Hepatocyte (in vitro differentiated cells): ENCODE measurements at regions not wholly inside any gene's neighbourhood (a gene's known extent, or its start where the extent isn't known, plus 50 kb on each side); places are given as distances from the start of the nearest gene placed in this dataset.

Experiments used
- DNase-seq: peaks from one replicate; pipeline ENCODE4 v3.0.0-alpha.2; 2016; ENCODE audit warnings: low spot score
- H2AFZ ChIP-seq: fragments of 200-600 bp; sonication (generic); 2 replicates; pipeline ENCODE4 v1.6.0; 2016; ENCODE audit warnings: antibody characterized with exemption, mild to moderate bottlenecking
- H3K27ac ChIP-seq: fragments of 200-600 bp; sonication (generic); 2 replicates; pipeline ENCODE4 v1.5.1; 2016; ENCODE audit warnings: mild to moderate bottlenecking
- H3K27me3 ChIP-seq: fragments of 200-600 bp; sonication (generic); 2 replicates; pipeline ENCODE4 v1.6.1; 2016
- H3K36me3 ChIP-seq: fragments of 200-600 bp; sonication (generic); replicated peaks from 2 replicates; pipeline ENCODE4 v1.5.1; 2016; ENCODE audit warnings: low read depth; ENCODE audit not compliant: insufficient read depth
- H3K4me1 ChIP-seq: fragments of 200-600 bp; sonication (generic); 2 replicates; pipeline ENCODE4 v1.5.1; 2016; ENCODE audit warnings: mild to moderate bottlenecking, moderate library complexity; ENCODE audit not compliant: insufficient read depth
- H3K4me2 ChIP-seq: fragments of 200-600 bp; sonication (generic); 2 replicates; pipeline ENCODE4 v1.6.0; 2016
- H3K4me3 ChIP-seq: fragments of 200-600 bp; sonication (generic); 2 replicates; pipeline ENCODE4 v1.5.1; 2016; ENCODE audit warnings: mild to moderate bottlenecking
- H3K79me2 ChIP-seq: fragments of 200-600 bp; sonication (generic); 2 replicates; pipeline ENCODE4 v1.6.0; 2017; ENCODE audit warnings: mild to moderate bottlenecking
- H3K9me2 ChIP-seq: fragments of 200-600 bp; sonication (generic); replicated peaks from 2 replicates; pipeline ENCODE4 v1.6.0; 2017; ENCODE audit warnings: mild to moderate bottlenecking; ENCODE audit not compliant: insufficient read depth
- H3K9me3 ChIP-seq: fragments of 200-600 bp; sonication (generic); 2 replicates; pipeline ENCODE4 v1.5.1; 2016; ENCODE audit warnings: low read depth, mild to moderate bottlenecking
- H4K20me1 ChIP-seq: fragments of 200-600 bp; sonication (generic); 2 replicates; pipeline ENCODE4 v1.6.0; 2016; ENCODE audit warnings: mild to moderate bottlenecking; ENCODE audit not compliant: insufficient read depth, poor library complexity, severe bottlenecking
- CTCF ChIP-seq: fragments of 200-600 bp; sonication (generic); IDR thresholded peaks from 2 replicates; pipeline ENCODE4 v1.5.1; 2016; ENCODE audit warnings: antibody characterized with exemption, mild to moderate bottlenecking; ENCODE audit not compliant: poor library complexity
- EZH2 ChIP-seq: fragments of 200-600 bp; sonication (generic); IDR thresholded peaks from 2 replicates; pipeline ENCODE4 v1.6.1; 2016; ENCODE audit warnings: antibody characterized with exemption, mild to moderate bottlenecking, borderline replicate concordance
- EZH2phosphoT487 ChIP-seq: fragments of 200-600 bp; sonication (generic); IDR thresholded peaks from one replicate; pipeline ENCODE4 v1.6.1; 2018; ENCODE audit warnings: antibody characterized with exemption, mild to moderate bottlenecking, low read depth, moderate library complexity; ENCODE audit not compliant: unreplicated experiment, severe bottlenecking
- WGBS: methylation state at CpG from one replicate; pipeline ENCODE4 v1.1.6; 2016; ENCODE audit warnings: low lambda C conversion rate; ENCODE audit errors: missing lambda C conversion rate; 5-methylcytosine and 5-hydroxymethylcytosine counted together

- 98% methylated on average over 3 of the region's 3 CpGs for WGBS
- no peak overlapping the region for H3K27ac ChIP-seq
- H2AFZ ChIP-seq = no peak overlapping the region
- H3K79me2 ChIP-seq = no peaks in the 10 kb centered on the region
- H3K27me3 ChIP-seq = no peaks in the 10 kb centered on the region
- H3K9me3 ChIP-seq = no peaks in the 10 kb centered on the region
- no peaks in the 10 kb centered on the region for H3K9me2 ChIP-seq
- no peaks in the 10 kb centered on the region for H3K36me3 ChIP-seq
- H4K20me1 ChIP-seq = no peaks in the 10 kb centered on the region
- H3K4me2 ChIP-seq = no peak overlapping the region
- TF ChIP-seq EZH2 (no peak), CTCF (no peak), EZH2phosphoT487 (no peak)
- no peaks in the 10 kb centered on the region for H3K4me1 ChIP-seq
- DNase-seq = no peak
- H3K4me3 ChIP-seq = no peak overlapping the region
Observed at GRCh38 chr9:107154766-107155165, 128.3 kb upstream of the RAD23B start.

- no peaks in the 10 kb centered on the region for H4K20me1 ChIP-seq
- TF ChIP-seq EZH2phosphoT487 = no peak
- peak; percentile 9 for TF ChIP-seq CTCF
- no peaks in the 10 kb centered on the region for H3K27me3 ChIP-seq
- H3K4me1 ChIP-seq = no peaks in the 10 kb centered on the region
- H3K9me2 ChIP-seq = no peaks in the 10 kb centered on the region
- H2AFZ ChIP-seq = no peak overlapping the region
- no peak overlapping the region for H3K4me2 ChIP-seq
- no peak overlapping the region for H3K4me3 ChIP-seq
- no peak for DNase-seq
- WGBS = 83% methylated on average over 3 of the region's 3 CpGs
- H3K9me3 ChIP-seq = no peaks in the 10 kb centered on the region
- no peak overlapping the region for H3K27ac ChIP-seq
- no peaks in the 10 kb centered on the region for H3K79me2 ChIP-seq
- no peaks in the 10 kb centered on the region for H3K36me3 ChIP-seq
Observed at GRCh38 chr9:107155244-107155817, 127.7 kb upstream of the RAD23B start.

GRCh38 chr9:107158321-107158720 lies 124.8 kb upstream of the RAD23B start:
- 12% methylated on average over 2 of the region's 2 CpGs for WGBS
- Histone ChIP-seq H3K79me2 (no peaks in the 10 kb centered on the region), H4K20me1 (no peaks in the 10 kb centered on the region), H2AFZ (no peak overlapping the region), H3K9me2 (no peaks in the 10 kb centered on the region), H3K9me3 (no peaks in the 10 kb centered on the region), H3K27me3 (no peaks in the 10 kb centered on the region), H3K4me1 (no peaks in the 10 kb centered on the region), H3K36me3 (no peaks in the 10 kb centered on the region), H3K4me2 (no peak overlapping the region), H3K4me3 (no peak overlapping the region), H3K27ac (no peak overlapping the region)
- peak; percentile 56 for DNase-seq
- TF ChIP-seq CTCF = peak; percentile 45
- no peak for TF ChIP-seq EZH2
- TF ChIP-seq EZH2phosphoT487 = no peak

GRCh38 chr9:107161338-107161737 lies 121.7 kb upstream of the RAD23B start:
- Histone ChIP-seq H3K4me3 (no peak overlapping the region), H3K4me1 (no peaks in the 10 kb centered on the region), H3K27me3 (no peaks in the 10 kb centered on the region), H3K9me2 (no peaks in the 10 kb centered on the region), H3K79me2 (no peaks in the 10 kb centered on the region), H2AFZ (no peak overlapping the region), H3K9me3 (no peaks in the 10 kb centered on the region), H3K36me3 (no peaks in the 10 kb centered on the region), H3K4me2 (no peak overlapping the region), H3K27ac (no peak overlapping the region), H4K20me1 (no peaks in the 10 kb centered on the region)
- DNase-seq = no peak
- no peak for TF ChIP-seq EZH2
- TF ChIP-seq CTCF = no peak
- TF ChIP-seq EZH2phosphoT487 = no peak
- 59% methylated on average over 2 of the region's 2 CpGs for WGBS
